ENCODE measurements at regions not wholly inside any gene's neighbourhood (a gene's known extent, or its start where the extent isn't known, plus 50 kb on each side); places are given as distances from the start of the nearest gene placed in this dataset.

GRCh38 chr22:48901324-48901723 is 926.3 kb downstream of the BRD1 start:
- no peak for TF ChIP-seq CTCF (IDR thresholded peaks at IDR 0.05)
- TF ChIP-seq POLR2A (IDR thresholded peaks at IDR 0.05), result no peak
